ENCODE measurements at regions not wholly inside any gene's neighbourhood (a gene's known extent, or its start where the extent isn't known, plus 50 kb on each side); places are given as distances from the start of the nearest gene placed in this dataset.
A peak's percentile ranks its signal among the peaks of the same experiment; 100 is the strongest.

GRCh38 chr13:50195045-50195444 lies 179.8 kb downstream of the KCNRG start:
- no peak for DNase-seq (ENCODE audit: low read depth)

DNA sequence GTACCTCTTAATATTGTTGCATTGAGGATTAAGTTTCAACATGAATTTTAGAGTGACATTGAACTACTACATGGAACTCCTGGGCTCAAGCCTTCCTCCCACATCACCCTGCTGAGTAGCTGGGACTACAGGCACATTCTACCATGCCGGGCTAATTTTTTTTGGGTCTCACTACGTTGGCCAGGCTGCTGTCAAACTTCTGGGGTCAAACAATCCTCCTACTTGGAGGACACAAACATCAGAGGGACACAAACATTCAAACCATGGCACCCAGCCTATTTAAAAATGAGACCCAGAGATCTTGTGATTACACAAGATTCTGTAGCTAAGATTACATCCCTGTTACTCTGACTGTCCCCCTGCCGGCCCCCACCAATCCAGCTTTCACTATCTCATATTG lies 180.9 kb downstream of the KCNRG start:
- no peak for DNase-seq (ENCODE audit: low read depth)

DNA sequence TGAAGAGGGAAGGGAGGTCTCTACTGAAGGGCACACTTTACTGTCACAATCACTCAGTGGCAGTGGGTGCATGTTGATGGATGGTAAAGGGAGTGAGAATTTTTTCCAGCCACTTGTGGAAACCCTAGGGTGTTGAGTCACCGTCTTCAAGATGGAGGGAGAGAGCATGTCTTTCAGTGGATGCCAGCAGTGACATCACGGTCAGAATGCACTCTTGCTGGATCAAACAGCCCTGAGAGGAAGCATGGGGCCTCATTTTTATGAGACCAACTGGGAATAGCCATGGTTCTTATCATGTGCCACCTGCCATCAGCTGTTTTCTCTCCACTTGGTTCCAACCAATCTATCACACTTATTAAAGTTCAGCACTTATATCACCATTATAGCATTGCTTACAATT lies 182.5 kb downstream of the KCNRG start:
- no peak for DNase-seq (ENCODE audit: low read depth)

DNA sequence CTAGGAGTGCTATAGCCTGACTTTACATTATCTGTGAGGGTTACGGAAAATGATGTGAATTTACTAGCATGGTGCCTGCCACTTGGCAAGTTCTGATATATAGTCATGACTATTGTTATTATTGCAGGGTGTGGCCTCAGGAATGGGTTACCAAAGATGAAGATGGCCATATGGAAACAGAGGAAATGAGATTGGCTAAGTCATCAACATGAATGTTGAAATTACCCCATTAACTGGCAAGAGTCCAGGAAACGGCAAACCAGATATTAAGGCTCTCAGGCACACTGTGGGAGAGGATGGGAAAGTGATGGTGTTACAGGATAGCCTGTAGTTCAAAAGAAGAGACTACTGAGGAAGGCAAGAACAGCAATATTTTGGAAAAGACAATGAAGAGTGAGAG lies 183.3 kb downstream of the KCNRG start:
- peak; percentile 73 for DNase-seq (ENCODE audit: low read depth)

GRCh38 chr13:50200569-50200968 lies 185.3 kb downstream of the KCNRG start:
- DNase-seq (ENCODE audit: low read depth): no peak

DNA sequence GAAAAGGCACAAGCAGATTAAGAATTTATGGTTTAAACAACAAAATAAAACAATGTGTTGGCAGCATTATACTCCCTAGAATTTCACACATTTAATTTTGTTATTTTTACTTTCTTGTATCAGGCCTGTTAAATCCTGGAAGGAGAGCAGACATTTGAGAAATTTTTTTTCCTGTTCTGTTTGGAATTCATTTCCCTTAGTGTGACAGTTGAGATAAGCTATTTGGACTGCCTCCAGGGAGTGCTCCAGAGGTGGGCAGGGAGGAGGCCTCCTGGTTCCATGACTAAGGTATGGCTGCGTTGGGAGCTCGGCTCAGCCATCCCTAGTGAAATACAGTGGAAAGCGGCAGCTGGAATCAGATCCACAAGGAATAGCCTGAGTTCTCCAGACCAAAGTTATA lies 185.7 kb downstream of the KCNRG start:
- peak; percentile 14 for DNase-seq (ENCODE audit: low read depth)

DNA sequence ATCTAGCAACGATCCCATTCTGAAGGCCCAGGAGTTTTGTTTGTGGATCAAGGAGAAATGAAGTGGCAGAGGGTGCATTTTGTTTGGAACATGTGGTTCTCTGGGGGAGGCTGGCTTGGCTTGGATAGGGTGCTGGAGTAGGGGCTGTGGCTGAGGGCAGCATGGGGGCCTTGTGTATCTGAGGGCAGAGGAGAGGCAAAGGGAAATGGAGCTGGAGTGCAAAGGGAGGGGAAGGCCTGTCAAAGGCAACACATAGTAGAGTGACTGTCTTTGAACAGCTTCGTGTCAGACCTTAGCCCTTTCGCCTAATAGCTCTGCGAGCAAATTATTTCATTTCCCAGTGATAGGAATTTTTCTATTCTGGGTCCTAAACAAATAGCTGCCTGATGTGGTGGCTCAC lies 187.2 kb downstream of the KCNRG start:
- no peak for DNase-seq (ENCODE audit: low read depth)

- DNase-seq (ENCODE audit: low read depth): no peak
Measured at GRCh38 chr13:50203256-50203941, 188.2 kb downstream of the KCNRG start.

- DNase-seq (ENCODE audit: low read depth): no peak
Measured at GRCh38 chr13:50205581-50205980, 190.3 kb downstream of the KCNRG start.

GRCh38 chr13:50208826-50209335 lies 193.6 kb downstream of the KCNRG start:
- peak; percentile 92 for DNase-seq (ENCODE audit: low read depth)

GRCh38 chr13:50209631-50210030 lies 194.4 kb downstream of the KCNRG start:
- DNase-seq (ENCODE audit: low read depth): peak; percentile 55

DNA sequence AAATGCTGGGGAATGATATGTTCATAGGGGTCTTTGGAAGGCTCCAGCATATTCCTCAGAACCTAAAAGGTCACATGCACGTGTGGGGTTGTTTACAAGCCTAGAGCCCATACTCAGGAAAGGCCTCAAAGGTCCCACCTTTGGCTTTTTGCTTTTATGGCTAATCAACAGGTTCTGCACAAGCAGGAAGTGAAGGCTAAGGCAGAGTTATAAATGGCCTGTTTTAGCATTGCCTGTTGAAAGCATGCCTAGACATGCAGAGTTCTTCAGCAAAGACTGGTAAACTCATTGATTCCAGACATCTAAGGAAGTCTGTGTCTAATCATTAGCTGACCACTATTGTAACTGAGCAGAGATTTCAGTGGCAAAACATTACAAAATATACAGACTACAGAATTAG lies 198.3 kb downstream of the KCNRG start:
- no peak for DNase-seq (ENCODE audit: low read depth)

- peak; percentile 21 for DNase-seq (ENCODE audit: low read depth)
Measured at GRCh38 chr13:50214514-50214913, 199.3 kb downstream of the KCNRG start.

- DNase-seq (ENCODE audit: low read depth): peak; percentile 65
Measured at GRCh38 chr13:50215399-50215798, 200.2 kb downstream of the KCNRG start.

DNA sequence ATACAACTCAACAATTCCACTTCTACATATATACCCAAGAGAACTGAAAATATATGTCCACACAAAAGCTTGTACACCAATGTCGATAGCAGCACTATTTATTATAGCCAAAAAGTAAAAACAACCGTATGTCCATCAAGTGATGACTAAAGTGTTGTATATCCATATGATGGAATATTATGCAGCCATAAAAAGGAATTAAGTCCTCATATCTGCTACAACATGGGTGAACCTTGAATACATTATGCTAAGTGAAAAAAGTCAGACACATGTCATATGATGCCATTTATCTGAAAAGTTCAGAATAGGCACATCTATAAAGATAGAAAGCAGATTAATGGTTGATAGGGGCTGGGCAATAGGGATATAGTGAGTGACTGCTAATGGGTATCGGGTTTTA lies 204.5 kb downstream of the KCNRG start:
- DNase-seq (ENCODE audit: low read depth): no peak

DNA sequence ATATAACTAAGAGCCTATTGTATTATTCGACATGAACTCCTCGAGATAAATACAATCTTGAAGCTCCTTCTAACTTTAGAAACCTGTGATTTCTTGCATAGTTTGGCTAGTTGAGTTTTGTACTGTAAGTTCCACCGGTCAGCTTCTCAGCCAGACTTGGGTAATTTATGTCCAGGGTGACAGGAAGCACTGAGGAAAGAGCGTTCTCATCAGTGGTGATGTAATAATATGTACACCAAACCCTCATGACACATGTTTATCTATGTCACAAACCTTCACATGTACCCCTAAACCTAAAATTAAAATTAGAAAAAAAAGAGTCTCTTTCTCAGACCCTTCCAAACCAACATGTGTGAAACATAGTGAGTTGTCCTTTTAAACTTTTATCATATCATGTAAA lies 205.7 kb downstream of the KCNRG start:
- no peak for DNase-seq (ENCODE audit: low read depth)

DNA sequence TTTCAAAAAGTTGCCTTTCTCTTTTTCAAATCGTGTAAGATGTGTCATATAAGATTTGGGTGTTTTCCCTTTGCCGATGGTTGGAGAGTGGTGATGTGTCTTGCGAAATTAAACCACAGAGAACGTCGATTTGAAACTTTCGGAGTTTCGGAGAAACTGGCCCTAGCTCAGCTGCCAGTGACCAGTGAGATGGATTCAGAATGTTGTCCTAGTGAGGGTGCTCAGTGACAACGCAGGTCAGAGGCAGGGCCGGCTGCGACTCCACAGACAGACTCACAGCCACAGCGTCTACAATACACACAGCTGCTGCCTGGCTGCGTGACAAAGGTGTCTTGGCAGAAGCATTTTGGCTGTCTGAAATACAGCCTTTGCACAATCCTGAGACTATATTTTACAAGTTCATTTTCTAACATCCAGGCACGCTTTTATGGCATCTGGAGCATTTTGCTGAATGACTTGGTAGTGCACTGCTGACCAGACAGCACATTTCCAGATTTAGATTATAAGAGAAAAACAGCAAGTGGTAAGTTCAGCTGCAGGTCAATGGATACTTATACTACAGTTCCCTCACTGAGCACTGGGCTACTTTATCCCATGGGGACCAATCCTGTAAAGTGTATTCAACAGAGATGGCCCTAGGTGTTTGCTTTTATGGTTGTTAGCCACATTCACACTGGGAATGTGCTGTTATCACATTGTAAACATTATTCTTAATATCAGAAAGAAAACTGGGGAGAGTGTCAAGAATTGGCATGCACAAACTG lies 207.5 kb downstream of the KCNRG start:
- DNase-seq (ENCODE audit: low read depth): peak; percentile 76

- peak; percentile 71 for DNase-seq (ENCODE audit: low read depth)
Measured at GRCh38 chr13:50224534-50224933, 209.3 kb downstream of the KCNRG start.

GRCh38 chr13:50225193-50226155 lies 210.2 kb downstream of the KCNRG start:
- no peak for DNase-seq (ENCODE audit: low read depth)

- no peak for DNase-seq (ENCODE audit: low read depth)
Measured at GRCh38 chr13:50226515-50227155, 211.4 kb downstream of the KCNRG start.

DNA sequence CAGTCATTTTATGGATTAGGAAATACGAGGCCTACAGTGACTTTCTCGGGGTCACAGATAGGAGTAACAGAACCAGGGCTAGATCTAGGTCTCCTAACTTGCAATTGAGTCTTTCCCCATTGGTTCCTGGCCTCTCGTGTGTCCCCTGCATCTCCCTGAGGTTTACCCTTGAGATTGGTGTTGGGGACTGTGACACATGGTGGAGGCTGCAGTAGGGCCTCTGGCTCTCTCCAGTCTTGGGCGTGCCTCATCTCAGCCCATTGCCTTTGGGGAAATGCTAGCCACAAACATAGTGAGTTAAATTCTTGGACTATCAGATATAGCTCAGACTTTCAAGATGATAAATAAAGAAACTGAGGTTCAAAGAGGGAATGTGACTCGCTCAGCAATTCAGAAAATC lies 212.1 kb downstream of the KCNRG start:
- DNase-seq (ENCODE audit: low read depth): no peak

- DNase-seq (ENCODE audit: low read depth): no peak
Measured at GRCh38 chr13:50228527-50228926, 213.3 kb downstream of the KCNRG start.
